MV-4-11 (cell line): ENCODE measurements at regions not wholly inside any gene's neighbourhood (a gene's known extent, or its start where the extent isn't known, plus 50 kb on each side); places are given as distances from the start of the nearest gene placed in this dataset.

Source experiments
- DNase-seq: peaks from one replicate; lab custom pipeline; 2025; lab: John Stamatoyannopoulos, UW

- no peak for DNase-seq
Observed at GRCh38 chr18:38923540-38923939, 1357.9 kb upstream of the CELF4 start.

DNA sequence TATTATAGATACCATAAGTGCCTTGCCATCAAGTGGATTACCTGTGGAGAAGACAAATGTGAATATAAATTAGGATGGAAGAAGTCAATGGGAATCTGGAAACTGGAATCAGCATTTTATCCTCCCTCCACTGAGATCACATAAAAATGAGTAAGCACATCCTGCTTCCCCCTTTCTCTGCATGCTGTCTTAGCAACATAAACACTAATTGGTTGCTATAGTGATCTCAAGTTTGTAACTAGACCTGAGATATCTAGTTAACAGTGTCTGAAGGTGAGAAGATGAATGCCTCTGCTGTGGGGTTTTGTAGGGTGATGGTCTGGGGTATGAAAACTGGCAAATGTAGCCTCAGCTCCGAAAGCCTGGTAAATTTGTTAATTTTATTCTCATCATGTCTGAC is 1357.5 kb upstream of the CELF4 start:
- DNase-seq, result no peak

GRCh38 chr18:38909972-38910371 is 1344.4 kb upstream of the CELF4 start:
- no peak for DNase-seq

- no peak for DNase-seq
Observed at GRCh38 chr18:38902796-38903195, 1337.2 kb upstream of the CELF4 start.

GRCh38 chr18:38900445-38900844 is 1334.8 kb upstream of the CELF4 start:
- DNase-seq, result no peak

GRCh38 chr18:38900031-38900430 is 1334.4 kb upstream of the CELF4 start:
- no peak for DNase-seq

GRCh38 chr18:38899252-38899651 is 1333.7 kb upstream of the CELF4 start:
- DNase-seq, result no peak

DNA sequence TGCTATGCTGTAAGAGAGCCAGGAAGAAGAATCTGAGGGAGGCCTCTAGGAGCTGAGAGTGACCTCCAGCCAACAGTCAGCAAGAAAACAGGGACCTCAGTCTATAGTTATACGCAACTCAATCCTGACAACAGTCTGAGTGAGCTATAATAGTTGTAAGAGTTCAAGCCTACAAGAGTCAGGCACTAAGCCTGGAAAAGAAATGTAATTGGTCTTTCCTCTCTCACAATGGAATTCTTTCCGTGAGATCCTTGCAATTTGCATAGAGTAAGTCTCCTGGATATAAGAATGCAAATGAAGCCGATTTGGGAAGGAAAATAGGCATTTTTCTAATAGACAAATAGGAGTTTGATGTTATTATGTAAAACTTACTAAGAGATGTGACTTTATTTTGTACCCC is 1332.6 kb upstream of the CELF4 start:
- DNase-seq, result no peak

GRCh38 chr18:38895560-38895959 is 1330.0 kb upstream of the CELF4 start:
- no peak for DNase-seq

DNA sequence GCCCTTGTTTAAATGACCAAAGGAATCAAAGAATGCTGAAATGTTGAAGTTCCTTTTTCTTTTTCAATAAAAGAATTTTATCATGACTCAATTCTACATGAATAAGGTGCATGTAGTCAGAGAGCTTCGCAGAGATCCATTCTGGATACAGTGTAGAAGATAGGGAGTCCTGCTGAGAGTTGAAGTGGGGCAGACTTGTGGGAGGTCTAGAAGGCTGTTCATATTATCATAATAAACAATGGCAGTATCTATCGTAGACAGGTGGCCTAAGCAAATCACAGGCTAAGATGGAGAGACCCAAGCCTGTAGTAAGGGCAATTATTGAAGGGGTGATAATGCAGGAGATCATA is 1322.0 kb upstream of the CELF4 start:
- no peak for DNase-seq

GRCh38 chr18:38886861-38887670 is 1321.5 kb upstream of the CELF4 start:
- DNase-seq, result no peak

- DNase-seq, result no peak
Observed at GRCh38 chr18:38886235-38886634, 1320.6 kb upstream of the CELF4 start.

DNA sequence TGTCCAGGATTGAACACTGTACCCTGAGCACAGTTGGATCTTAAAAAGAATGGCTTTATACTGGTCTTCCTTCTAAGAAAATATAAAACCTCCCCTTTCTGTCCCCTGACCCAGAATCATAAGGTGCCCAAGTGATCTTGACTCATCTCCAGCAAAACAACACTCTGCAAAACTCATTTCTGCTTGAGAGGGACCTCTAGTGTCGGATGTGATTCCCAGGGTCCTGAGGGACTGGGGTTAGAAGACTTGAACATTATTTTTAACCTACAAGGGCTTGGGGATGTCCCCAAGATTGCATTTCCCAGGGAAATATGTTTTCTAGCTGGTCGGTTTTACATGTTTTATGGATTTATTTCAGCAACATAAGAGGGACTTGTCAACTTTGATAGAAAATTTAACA is 1318.5 kb upstream of the CELF4 start:
- DNase-seq, result no peak

DNA sequence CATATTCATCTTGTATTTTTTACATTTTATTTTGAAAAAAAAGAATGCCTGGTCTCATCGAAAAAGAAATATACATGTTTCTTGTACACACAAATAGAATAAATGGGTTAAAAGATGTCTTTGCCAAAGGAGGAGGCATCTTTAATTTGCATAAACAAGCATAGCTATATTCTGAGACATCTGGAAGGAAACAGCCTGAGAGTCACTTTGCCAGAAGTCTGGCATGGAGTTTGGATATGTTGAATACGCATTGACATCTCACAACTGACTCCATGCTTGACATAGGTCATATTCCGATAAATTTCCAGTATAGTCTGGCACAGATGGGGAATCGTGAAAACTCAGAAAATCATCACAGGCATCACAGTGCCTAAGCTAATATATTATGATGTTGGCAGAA is 1317.5 kb upstream of the CELF4 start:
- no peak for DNase-seq

GRCh38 chr18:38879871-38880270 is 1314.3 kb upstream of the CELF4 start:
- DNase-seq, result no peak

- no peak for DNase-seq
Observed at GRCh38 chr18:38872342-38872741, 1306.7 kb upstream of the CELF4 start.

GRCh38 chr18:38868757-38869156 is 1303.2 kb upstream of the CELF4 start:
- DNase-seq, result no peak

GRCh38 chr18:38867680-38868079 is 1302.1 kb upstream of the CELF4 start:
- DNase-seq, result no peak

DNA sequence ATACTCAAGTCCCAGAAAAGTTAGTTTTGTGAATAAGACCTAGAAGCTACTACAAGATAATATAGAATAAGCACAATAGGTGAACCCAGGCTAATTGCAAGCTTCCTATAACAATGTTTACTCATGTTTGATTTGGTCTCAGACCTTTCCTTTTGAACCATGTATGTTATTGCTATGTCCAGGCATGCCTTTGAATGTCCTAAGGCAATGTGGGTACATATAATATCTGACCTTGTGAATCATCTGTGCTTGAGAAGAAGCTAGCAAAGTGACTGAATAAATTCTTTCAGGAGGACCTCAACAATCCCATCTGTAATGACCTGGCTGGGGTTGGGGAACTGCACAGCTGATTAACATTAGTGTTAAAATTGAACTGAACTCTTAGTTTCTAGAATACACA is 1285.9 kb upstream of the CELF4 start:
- no peak for DNase-seq

- DNase-seq, result no peak
Observed at GRCh38 chr18:38847326-38847725, 1281.7 kb upstream of the CELF4 start.

DNA sequence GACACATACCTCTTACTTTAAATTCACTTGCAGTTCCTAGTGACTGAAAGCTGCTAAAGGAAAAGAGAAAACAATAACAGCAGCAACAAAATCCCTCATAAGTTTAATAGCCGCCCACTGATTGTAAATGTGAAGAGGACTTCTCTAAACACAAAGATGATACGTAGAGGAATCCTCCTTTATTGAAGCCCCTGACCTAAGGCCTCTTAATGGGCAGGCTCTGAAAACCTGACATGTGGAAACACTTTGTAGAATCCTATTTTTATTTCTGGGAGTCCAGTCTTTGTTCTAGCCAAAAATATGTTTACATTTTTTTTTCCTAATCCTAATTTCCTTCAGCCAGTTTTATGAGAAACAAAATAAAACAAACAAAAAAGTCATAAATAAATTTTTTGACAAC is 1277.7 kb upstream of the CELF4 start:
- no peak for DNase-seq

- DNase-seq, result no peak
Observed at GRCh38 chr18:38826247-38826646, 1260.6 kb upstream of the CELF4 start.

GRCh38 chr18:38811209-38811608 is 1245.6 kb upstream of the CELF4 start:
- no peak for DNase-seq

DNA sequence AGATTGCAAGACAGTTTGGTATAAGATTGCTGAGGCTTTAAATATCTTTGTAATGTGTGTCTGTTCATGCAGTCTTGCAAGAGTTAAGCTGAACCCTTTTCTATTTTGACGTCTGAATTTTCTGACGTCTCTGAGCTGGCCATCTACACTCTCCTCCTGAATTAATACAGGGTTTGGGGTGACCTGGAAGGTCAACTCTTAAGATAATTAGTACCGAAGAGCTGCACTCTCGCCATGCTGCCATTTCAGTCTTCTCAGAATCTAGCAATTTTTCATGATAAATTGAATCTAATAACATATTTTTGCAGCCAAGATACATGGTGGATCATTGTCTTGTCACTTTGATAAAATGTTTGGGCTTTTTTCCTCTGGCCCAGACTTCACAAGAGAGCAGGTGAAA is 1245.2 kb upstream of the CELF4 start:
- DNase-seq, result no peak
